OCI-LY1 (cell line): ENCODE measurements at regions not wholly inside any gene's neighbourhood (a gene's known extent, or its start where the extent isn't known, plus 50 kb on each side); places are given as distances from the start of the nearest gene placed in this dataset.

Experiments used
- EZH2 ChIP-seq: fragments of 200-600 bp; sonication (generic), shearing (Covaris generic); IDR thresholded peaks from 2 replicates; pipeline ENCODE4 v1.8.0; 2017; ENCODE audit warnings: borderline replicate concordance, mixed run types, mild to moderate bottlenecking, antibody characterized with exemption, low read length, moderate library complexity, mixed read lengths
- TF ChIP-seq, protein P1 (sequence below): fragments of 200-600 bp; sonication (generic), shearing (Covaris generic); IDR thresholded peaks from 2 replicates; pipeline ENCODE4 v1.5.1; 2017; ENCODE audit warnings: mild to moderate bottlenecking, antibody characterized with exemption, low read length, moderate library complexity, mixed read lengths

DNA sequence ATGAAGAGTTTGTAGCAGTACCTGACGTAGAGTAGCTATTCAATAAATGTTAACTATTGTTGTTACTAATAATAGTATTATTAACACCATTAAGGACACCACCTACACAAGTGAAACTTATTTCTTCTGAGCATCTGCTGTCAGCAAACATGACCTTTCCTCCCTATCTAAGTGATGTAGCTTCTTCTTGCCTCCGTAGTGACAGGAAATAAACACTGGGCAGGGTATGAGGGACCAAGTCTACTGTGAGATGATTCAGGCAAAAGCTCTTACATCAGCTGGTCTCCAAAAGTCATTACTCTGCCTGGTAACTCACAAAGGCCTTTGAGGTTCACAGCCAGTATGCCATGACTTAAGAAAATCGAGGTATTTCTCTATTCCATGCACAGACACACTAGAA lies 750.5 kb downstream of the CPS1 start:
- TF ChIP-seq, protein P1, sequence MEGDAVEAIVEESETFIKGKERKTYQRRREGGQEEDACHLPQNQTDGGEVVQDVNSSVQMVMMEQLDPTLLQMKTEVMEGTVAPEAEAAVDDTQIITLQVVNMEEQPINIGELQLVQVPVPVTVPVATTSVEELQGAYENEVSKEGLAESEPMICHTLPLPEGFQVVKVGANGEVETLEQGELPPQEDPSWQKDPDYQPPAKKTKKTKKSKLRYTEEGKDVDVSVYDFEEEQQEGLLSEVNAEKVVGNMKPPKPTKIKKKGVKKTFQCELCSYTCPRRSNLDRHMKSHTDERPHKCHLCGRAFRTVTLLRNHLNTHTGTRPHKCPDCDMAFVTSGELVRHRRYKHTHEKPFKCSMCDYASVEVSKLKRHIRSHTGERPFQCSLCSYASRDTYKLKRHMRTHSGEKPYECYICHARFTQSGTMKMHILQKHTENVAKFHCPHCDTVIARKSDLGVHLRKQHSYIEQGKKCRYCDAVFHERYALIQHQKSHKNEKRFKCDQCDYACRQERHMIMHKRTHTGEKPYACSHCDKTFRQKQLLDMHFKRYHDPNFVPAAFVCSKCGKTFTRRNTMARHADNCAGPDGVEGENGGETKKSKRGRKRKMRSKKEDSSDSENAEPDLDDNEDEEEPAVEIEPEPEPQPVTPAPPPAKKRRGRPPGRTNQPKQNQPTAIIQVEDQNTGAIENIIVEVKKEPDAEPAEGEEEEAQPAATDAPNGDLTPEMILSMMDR, result no peak
- TF ChIP-seq EZH2, result no peak
